ENCODE measurements at regions not wholly inside any gene's neighbourhood (a gene's known extent, or its start where the extent isn't known, plus 50 kb on each side); places are given as distances from the start of the nearest gene placed in this dataset.

DNA sequence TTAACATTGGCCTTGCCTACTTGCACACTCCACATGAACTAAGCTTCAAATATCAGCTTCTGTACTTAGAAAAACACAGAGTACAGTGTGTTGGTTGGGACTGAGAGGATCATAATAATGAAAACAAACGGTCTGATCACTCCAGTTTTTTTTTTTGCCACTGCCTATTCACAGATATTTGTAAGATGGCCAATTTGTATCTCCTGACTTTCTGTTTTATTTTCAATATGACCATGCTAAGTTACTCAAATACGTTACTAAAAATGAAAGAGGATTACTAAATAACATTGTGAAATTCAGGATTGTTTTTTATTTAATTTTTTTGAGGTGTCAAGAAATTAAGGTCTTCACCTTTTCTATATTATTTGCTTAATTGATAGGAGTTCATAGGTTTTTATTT, 595.1 kb downstream of the TUSC7 start:
- no peak for DNase-seq (ENCODE audit: low spot score)

DNA sequence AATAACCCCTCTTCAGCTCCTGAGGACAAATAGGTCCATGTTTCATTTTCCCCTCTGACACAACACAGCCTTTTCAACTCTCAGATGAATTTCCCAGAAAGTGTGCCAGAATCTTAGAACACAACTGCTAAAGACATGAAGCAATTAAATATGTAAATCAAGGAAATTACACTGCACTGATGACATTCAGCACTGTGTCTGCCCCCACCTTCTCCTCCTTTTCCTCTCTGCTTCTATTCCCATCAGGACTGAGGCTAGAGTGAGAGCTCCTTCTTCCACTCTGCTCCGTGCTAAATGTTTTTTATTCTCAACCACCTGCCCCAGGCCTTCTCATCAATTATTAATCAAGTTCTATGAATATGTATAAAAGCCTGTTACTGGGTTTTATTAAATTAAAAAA, 596.1 kb downstream of the TUSC7 start:
- no peak for DNase-seq (ENCODE audit: low spot score)

DNA sequence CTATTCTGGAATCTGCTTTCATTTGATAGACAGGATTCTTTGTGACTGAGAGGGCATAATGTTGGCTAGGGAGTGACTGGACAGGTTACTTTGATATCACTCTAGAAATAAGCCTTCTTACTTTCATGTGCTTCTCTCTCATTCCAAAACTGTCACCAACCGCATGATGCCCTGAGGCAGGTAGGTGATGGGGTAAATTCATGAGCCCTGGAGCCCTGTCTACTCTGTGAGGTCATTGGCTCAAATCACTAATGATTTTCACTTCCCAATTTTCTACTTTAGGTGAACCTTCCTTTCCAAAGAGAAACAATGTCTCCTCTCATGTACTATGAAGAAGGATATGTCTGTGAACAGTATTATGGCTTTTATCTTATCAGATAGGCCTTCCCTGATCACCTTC, 596.7 kb downstream of the TUSC7 start:
- no peak for DNase-seq (ENCODE audit: low spot score)

DNA sequence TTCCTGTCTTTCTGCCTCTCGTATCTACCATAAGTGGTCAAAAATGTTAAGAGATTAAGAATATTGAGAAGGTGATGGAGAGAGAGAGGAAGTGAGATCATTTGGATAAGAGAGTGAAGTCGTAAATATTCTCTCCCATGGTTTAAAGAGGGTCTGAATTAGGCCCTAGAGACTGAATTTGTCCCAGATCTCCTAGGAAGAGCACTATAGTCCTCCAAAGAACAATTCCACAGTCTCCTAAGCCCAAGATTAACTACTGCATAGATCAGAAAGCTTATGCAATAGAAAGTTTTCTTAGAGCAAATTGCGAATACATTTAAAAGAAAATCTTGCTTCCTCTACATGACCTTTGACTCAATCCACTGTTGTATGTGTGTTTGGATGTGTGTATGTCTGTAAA, 598.8 kb downstream of the TUSC7 start:
- no peak for DNase-seq (ENCODE audit: low spot score)

DNA sequence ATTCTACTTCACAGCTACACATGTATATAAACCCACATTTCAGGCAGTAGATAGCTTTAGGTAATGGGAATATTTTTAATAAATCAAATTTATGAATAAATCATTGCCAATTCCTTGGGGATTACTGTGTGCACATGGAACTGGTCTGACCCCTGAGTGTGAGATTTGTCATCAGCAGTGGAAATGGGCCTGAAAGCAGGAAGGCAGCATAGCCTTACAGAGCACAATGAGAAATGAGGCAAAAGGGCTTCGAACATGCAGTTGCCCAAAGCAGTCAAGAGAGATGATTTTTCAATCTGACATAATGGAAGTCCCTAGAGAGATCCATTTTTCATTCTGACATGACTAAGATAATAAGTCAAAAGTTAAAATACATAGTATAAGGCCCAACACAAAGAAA, 599.2 kb downstream of the TUSC7 start:
- no peak for DNase-seq (ENCODE audit: low spot score)

DNA sequence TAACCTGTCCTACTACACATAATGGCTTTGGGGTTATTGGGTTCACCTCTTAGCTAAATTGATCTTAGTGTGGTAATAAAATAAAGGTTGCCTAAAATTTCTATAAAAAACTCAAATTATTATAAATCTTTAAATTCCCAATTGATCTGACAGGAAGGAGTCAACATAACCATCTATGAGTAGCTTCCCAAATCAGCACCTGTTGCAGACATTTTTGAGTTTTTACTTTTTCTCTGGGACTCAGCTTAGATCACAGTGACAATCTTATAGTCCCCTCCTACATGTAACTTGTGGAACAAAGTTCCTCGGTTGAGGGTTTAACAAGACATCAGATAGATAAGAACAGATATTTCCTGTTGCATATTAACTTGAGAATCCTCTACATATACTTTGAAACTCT, 601.0 kb downstream of the TUSC7 start:
- no peak for DNase-seq (ENCODE audit: low spot score)

DNA sequence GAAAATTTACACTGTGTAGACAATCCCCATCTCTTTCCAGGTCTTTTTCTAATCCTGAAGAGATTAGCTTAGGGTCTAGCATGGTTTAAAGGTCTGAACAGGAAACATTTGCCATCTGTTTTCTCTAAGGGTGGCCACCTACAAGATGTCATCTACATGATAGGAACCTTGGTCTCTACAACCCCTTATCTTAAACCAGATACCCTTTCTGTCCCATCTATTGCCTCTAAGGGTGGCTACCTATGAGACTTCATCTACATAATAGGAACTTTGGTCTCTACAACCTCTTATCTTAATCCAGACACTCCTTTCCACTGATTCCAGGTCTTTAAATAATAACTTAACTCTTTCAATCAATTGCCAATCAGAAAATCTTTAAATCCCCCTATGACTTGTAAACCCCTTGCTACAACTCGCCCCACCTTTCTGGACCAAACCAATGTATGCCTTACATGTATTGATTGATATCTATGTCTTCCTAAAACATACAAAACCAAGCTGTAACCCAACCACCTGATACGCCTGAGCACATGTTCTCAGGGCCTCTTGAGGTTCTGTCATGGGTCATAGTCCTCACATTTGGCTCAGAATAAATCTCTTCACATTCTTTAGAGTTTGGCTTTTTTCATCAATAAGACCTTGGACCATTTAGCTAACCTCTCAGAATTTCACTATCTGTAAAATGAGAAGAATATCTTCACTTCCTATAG, 605.0 kb downstream of the TUSC7 start:
- DNase-seq (ENCODE audit: low spot score), result no peak

DNA sequence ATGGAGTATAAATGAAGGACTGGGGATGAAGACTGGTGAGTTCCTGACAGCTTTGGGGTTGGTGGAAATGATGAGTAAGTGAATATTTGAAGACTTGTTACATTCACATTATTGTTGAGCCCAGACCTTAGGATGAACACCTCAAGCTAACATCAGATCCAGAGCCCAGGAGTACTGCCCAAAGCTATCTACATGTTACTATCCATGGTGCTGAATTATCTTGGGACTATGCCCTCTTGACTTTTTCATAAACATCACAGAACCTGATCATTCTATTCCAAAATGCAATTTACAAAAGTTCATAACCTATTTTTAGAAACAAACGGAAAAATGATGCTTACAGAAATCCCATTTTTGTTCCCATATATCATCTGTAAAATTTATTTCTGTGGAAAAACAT, 613.3 kb downstream of the TUSC7 start:
- DNase-seq (ENCODE audit: low spot score), result no peak

DNA sequence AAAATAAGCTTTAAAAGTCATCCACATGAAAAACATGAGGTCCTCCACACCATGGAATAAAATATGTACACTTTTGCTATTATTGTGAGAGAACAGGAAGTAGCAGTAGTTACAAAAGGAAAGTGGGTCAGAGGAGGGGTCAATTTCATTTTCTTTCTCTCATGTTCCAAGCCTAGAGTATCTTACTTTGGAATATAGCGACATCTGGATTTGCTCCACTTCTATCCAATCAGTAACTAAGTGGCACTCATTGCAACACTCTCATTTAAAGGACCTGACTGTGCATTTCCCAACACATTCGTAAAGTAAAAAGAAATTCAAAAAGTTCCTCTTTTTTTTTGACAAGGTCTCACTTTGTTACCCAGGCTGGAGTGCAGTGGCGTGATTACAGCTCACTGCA, 637.3 kb downstream of the TUSC7 start:
- DNase-seq (ENCODE audit: low spot score), result no peak

DNA sequence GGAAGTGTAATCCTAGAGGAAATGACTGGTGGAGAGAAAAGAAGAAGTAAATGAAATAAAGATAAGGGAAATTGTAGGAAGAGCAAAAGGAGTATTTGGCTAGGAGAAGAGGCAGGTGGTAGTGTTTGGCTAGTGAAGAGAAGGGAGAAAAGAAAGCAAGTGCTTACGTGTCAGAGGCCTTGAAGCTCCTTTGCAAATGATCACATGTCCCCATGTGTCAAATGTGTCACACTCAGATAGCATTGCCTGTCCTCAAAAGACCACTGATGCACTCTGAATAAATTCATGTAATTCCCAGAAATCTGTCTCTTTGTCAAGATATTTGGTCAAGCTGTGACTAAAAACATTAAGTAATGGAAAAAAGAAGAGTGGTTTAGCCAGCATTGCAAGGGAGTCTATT, 639.3 kb downstream of the TUSC7 start:
- DNase-seq (ENCODE audit: low spot score), result no peak

DNA sequence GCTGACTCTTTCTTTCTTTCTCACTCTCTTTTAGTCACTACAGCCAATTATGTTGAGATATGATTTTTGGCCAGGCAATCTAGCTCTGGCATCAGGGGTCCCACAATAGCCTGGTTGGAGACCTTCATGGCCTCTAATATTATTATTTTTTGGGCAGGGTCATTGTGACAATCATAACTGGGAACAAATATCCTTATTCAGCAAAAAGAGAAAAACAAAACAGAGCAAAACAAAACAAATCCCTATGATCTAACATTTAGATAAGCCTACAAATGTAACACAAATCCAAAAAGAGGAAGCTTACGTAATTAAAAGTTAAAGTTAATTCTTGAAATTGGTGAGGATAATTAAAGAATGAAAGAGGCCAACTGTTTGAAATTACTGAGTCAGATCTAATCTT, 640.0 kb downstream of the TUSC7 start:
- no peak for DNase-seq (ENCODE audit: low spot score)

DNA sequence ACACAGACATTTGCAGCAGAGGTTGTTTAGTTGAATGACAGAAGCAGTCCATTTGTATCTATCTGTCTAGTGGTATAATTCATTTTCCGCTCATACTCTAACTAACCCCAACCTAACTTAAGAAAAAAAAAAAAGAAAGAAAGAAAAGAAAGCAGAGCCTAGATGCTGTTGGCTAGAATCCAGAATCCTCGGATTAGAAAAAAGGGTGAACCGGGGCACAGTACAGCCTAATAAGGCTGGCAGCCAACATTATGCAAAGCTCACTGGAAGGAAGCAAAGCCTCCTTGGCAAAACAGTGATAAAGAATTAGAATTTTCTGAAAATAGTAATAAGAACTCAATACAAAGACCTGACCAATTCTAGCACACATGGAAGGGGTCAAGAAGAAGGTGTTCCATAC, 640.8 kb downstream of the TUSC7 start:
- DNase-seq (ENCODE audit: low spot score), result no peak

DNA sequence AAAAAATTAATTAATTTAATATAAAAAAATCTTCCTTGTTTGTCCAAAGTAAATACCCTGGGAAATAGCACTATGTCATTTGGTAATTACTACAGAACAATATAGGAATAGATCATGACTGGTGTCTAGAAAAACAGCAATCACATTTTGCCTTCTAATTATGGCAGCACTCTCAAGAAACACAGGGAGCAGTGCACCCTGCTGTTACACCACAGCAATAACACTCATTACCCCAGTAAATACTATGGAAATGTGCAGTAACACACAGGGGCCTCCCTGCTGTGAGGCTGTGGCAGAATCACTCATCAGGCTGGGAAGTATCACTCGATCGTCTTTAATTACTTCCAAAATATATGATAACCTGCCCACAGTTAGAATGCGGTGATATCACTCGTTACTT, 646.0 kb downstream of the TUSC7 start:
- DNase-seq (ENCODE audit: low spot score), result no peak

DNA sequence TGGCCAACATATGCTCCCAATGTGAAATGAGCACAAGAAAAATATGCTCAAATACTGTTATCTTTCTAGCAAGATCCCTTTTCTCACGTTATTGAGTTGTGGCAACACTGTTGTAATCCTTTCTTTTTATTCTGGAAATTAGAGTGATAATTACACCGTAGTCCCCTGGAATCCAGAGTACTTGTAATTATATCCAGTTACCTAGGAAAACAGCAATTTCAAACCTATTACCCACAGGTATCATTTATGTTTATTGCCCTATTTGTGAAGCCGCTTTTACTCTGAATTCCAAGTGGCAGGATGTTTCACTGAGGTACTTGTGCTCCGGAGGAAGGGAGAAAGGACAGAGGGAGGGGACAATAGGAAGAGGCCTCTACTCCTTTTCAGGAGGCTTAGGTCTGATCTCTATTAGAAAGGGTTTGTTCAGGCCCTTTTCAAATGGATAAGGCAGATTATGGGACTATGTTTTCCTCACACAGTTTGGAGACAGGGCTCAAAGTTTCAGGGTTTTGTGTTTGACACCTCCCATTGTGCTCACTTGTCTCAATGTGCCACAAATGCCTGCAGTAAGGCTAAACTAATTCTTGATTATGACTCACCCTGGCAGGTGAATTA, 646.6 kb downstream of the TUSC7 start:
- DNase-seq (ENCODE audit: low spot score), result no peak

DNA sequence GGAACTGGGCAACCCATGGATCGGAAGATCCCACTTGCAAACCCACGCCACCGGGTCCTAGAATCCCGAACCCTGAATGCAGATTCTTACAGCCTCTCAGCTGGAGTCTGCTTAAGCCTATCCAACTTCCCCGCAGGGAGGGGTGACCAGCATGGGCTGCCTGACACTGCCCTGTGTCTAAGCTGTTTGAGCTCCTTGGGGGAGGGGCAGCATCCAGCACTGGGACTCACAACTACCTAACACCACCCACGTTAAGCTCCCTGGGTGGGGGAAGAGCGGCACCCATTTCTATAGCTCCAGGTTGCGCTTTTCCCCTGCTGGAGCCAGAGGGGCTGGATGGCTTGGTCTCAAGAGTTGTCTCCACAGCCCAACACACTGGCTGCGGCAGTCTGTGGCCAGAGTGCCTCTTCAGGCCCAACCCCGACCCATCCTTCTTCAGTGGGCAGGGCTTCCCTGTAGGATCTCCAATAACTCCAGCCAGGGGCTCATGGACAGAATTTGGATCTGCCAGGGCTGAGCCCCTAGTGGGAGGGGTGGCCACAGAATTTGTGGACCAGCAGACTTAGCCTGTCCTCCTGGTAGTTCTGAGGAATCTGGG, 649.2 kb downstream of the TUSC7 start:
- DNase-seq (ENCODE audit: low spot score), result peak; percentile 45

DNA sequence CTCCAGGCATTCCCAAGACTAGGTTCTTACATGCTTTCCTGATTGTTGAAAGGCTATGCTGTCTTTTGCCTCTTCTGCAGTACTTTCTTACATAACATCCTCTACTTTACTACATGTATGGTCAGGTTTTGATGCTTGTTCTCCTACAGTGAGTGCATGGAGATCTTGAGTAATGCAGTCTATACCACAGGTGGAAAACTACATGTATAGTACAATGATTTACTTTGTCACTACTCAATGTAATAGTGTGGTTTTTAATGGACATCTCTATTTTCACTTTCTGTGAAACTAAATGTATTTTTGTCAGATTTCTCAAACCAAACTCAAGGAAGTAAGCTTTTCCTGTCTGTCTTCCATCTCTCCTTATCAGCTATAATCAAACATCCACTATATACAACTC, 657.0 kb downstream of the TUSC7 start:
- DNase-seq (ENCODE audit: low spot score), result no peak

DNA sequence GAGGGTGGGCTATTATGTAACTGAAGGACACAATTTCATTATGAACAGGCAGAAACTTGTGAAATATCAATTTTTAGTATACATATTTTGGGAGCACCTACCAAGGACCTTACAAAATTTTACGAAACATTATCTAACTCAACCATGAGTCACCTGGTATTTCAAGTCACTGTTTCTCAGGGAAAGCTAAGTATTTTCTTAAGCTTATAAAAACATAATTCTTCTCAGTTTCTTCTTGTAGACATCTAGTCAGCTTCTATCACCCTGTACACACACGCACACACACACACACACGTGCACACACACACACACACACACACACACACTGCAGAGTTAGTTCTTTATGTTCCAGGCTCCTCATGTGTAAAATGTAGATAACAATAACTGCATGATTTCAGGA, 658.3 kb downstream of the TUSC7 start:
- DNase-seq (ENCODE audit: low spot score), result no peak

DNA sequence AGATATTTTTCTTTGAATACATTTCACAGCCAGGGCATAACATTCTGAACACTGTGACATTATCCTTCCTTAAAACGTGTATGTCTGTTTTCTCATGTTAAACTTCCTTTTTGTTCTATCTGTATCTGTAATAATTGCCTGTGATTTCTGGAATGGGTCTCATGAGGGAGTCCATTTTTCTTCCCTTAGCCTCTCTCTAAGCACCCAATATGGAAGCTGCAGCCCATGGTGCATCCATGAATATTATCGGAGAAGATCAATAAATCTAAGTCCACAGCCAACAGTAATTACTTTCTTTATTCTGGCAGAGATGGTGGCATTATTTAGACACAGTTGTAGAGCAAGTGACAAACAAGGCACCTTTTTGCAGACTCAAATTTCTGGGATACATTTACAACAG, 671.1 kb downstream of the TUSC7 start:
- DNase-seq (ENCODE audit: low spot score), result no peak

DNA sequence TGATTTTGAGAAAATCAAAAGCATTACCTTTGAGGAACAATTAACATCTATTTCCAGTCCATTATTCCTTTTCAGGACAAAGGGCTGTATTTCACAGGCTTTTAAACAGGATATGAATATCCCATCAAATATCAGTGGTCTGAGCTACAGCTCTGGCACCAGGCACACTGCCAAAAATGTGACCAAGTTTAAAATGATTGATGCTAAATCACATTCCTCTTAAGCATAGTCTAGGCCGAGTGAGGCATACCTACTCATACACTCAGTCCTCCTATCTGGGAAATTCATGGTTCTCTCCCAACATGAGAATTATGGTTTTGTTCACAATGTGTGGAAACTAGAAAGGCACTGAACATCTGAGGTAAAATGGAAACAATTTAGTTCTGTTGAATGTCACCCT, 683.5 kb downstream of the TUSC7 start:
- no peak for DNase-seq (ENCODE audit: low spot score)

DNA sequence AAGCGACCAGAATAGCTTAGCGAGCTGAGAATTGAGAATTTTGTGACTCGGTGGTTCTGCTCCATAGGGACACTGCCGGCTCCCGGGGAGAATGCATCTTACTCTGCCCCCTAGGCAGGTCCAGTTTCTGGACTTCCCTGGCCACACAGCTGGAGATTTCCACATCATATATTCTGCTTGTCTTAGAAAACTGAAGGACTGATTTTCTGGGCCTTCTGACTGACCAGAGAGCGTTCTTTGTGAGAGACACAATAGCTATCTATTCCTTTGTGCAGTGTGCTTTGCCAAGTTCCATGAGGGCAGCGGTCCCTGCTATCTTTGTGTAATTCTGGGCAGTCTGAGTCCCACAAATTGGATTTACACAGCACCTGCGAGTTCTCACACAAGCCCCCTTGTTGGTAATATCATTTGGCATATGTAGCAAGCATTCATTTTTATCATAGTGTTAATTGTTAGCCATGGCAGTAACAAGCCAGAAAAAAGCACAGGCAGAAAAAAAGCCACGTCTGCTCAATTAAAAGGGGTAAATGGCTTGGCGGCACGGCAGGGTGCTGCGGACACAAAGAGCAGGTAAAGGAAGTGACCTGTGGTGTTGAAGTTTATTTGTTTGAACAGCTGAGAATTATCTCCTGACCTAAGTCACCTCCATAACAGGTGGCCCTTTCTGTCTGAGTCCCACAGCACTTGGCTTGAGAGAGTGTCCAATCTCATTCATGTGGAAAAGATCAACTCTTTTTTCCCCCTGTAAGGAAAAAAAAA, 688.7 kb downstream of the TUSC7 start:
- DNase-seq (ENCODE audit: low spot score), result peak; percentile 45

DNA sequence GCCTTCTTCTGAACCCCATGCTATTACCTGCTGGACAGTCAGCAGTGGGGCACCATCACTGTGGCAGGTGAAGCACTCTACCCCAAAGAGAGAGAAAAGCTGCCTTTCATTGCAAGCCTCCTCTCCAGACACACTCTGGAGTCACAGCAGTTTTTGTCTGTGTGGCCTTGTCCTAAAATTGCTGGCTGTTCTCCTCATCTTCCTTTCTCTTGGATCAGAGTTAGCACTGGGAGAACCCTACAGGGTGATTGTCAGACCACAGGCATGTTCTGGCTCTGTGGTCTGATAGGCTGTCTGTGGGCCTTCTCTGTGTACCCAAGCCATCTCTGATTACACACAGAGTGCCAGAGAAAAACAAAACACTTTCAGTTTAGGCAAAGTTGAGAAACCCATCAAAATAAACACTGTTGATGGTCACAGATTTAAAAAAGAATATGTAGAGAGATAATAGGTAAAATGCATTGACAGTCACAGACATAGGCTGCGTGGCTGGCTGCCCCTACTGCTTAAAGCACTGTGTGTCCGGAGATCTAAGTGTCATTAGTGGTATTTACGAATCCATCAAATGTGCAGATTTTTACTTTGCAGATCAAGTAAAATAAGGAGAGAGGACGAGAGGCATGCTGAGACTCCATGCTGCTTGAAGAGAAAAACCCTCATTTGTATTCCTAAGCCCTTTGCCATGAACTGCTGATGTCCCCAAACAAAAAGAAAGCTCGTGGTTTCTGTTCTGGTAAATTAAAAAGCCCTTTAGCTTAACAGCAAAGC, 689.9 kb downstream of the TUSC7 start:
- peak; percentile 48 for DNase-seq (ENCODE audit: low spot score)

DNA sequence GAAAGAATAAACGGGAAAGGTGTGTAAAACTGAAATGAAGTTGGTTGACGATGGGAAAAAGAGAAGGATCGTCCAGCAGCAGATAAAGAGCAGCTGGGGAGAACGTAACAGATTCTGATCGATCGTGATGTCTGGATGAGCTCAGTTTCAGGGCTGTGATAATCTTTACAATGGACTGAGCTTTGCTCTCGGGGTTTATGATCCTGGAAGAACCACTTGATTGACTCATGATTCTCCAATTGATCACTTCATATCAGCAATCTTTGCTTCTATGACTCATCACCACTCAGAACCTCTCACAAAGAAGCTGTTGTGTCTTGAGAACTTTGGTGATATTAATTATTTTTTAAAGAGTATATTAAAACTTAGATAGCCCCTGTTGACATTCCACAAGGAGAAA, 690.7 kb downstream of the TUSC7 start:
- no peak for DNase-seq (ENCODE audit: low spot score)

Measured in ecto neural progenitor cell (in vitro differentiated cells).